Gastroesophageal sphincter (tissue), 3 donors: ENCODE measurements at regions not wholly inside any gene's neighbourhood (a gene's known extent, or its start where the extent isn't known, plus 50 kb on each side); places are given as distances from the start of the nearest gene placed in this dataset.

Source experiments
- EP300 ChIP-seq: sonication (generic); formaldehyde crosslinking; IDR thresholded peaks from one replicate; pipeline ENCODE4 v1.6.1; 2017; ENCODE audit warnings: antibody characterized with exemption, mild to moderate bottlenecking
- POLR2AphosphoS5 ChIP-seq: sonication (generic); formaldehyde crosslinking; IDR thresholded peaks from one replicate; pipeline ENCODE4 v1.6.1; 2017; ENCODE audit warnings: antibody characterized with exemption
- TF ChIP-seq, protein P1 (sequence below), 4 experiments: fragments of 200-600 bp in 2 of 4; fragments of 450-650 bp in 2 of 4; sonication (generic) in 1 of 4; IDR thresholded peaks; one replicate each; pipeline ENCODE4 v1.5.1; 2017 to 2019; ENCODE audit warnings: antibody characterized with exemption in 4 of 4, mild to moderate bottlenecking in 2 of 4, moderate library complexity in 2 of 4

DNA sequence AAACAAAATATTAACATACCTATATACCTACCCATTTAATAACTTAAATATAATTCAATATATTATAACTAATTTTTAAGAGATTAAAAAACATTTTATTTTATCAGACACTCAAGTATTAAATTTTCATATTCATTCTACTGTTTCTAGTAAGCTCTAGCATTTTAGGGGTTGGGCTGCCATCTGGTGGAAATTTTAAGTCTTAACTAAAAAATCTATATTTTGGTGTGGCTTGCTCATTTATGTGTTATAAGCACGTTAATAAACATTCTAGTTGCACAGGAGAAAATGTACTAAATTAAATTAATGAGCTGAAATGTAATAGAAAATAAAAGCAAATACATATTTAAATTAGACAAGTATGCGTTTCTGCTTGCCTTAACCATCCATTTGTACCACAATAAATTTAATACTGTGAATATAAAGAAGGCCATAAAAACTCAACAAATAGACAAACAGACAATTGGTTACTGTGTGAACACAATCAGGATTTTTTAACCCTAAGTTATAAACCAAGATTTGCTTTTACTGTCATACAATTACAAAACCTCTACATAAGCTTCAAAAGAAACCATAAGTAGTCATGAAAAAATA lies 1728.3 kb upstream of the CDH9 start:
- TF ChIP-seq, protein P1, sequence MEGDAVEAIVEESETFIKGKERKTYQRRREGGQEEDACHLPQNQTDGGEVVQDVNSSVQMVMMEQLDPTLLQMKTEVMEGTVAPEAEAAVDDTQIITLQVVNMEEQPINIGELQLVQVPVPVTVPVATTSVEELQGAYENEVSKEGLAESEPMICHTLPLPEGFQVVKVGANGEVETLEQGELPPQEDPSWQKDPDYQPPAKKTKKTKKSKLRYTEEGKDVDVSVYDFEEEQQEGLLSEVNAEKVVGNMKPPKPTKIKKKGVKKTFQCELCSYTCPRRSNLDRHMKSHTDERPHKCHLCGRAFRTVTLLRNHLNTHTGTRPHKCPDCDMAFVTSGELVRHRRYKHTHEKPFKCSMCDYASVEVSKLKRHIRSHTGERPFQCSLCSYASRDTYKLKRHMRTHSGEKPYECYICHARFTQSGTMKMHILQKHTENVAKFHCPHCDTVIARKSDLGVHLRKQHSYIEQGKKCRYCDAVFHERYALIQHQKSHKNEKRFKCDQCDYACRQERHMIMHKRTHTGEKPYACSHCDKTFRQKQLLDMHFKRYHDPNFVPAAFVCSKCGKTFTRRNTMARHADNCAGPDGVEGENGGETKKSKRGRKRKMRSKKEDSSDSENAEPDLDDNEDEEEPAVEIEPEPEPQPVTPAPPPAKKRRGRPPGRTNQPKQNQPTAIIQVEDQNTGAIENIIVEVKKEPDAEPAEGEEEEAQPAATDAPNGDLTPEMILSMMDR (IDR thresholded peaks at IDR 0.05): peak in 2 of 4 experiments; percentile 13 to 34
- TF ChIP-seq POLR2AphosphoS5 (no peak), EP300 (no peak)
